ENCODE measurements at regions not wholly inside any gene's neighbourhood (a gene's known extent, or its start where the extent isn't known, plus 50 kb on each side); places are given as distances from the start of the nearest gene placed in this dataset.

DNA sequence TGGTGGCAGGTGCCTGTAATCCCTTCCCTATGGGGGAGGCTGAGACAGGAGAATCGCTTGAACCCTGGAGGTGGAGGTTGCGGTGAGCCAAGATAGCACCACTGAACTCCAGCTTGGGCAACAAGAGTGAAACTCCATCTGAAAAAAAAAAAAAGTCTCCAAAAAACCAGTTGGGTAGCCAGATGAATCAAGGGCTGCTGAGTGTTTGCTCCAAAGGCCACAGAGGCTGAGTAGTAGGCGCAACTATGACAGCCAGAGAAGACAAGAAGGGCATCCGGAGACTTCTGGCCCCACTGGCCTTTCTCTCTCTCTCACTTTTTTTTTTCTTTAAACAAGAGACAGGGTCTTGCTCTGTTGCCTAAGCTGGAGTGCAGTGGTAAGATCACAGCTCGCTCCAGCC is 131.8 kb downstream of the SMAD6 start:
- no peaks in the 10 kb centered on the region for H3K36me3 Mint-ChIP-seq
- peaks cover 50% of the 10 kb centered on the region for H3K4me1 Mint-ChIP-seq
- DNase-seq (ENCODE audit: low spot score) (no peak), ATAC-seq (no peak)
- H3K27ac Mint-ChIP-seq, result no peak overlapping the region
- peaks cover 16% of the 10 kb centered on the region for H3K27me3 Mint-ChIP-seq (ENCODE audit: low read depth)
- H3K4me3 Mint-ChIP-seq, result no peak overlapping the region
- POLR2A ChIA-PET, result no interaction called here
- CTCF ChIA-PET, result interaction anchor here (1.8 to 4.0 kb wide), 4 partner anchors 11 to 127 kb away, joined by 8 to 18 read pairs (median 10); no protein-coding TSS in a partner anchor
- TF ChIP-seq IRF2 (CRISPR knock-in tag; IDR thresholded peaks at IDR 0.05; ENCODE audit: borderline replicate concordance, low read depth), result no peak
- TF ChIP-seq NR1H2 (CRISPR knock-in tag; IDR thresholded peaks at IDR 0.05), result no peak
- no peak for TF ChIP-seq GRHL2 (CRISPR knock-in tag; IDR thresholded peaks at IDR 0.05; ENCODE audit: insufficient replicate concordance, severe bottlenecking)
- no peak for TF ChIP-seq TEAD4 (CRISPR knock-in tag; IDR thresholded peaks at IDR 0.05)
- TF ChIP-seq NFATC4 (CRISPR knock-in tag; IDR thresholded peaks at IDR 0.05), result no peak
- TF ChIP-seq ZNF263 (CRISPR knock-in tag; IDR thresholded peaks at IDR 0.05; ENCODE audit: low read depth), result no peak
- TF ChIP-seq, protein P1, sequence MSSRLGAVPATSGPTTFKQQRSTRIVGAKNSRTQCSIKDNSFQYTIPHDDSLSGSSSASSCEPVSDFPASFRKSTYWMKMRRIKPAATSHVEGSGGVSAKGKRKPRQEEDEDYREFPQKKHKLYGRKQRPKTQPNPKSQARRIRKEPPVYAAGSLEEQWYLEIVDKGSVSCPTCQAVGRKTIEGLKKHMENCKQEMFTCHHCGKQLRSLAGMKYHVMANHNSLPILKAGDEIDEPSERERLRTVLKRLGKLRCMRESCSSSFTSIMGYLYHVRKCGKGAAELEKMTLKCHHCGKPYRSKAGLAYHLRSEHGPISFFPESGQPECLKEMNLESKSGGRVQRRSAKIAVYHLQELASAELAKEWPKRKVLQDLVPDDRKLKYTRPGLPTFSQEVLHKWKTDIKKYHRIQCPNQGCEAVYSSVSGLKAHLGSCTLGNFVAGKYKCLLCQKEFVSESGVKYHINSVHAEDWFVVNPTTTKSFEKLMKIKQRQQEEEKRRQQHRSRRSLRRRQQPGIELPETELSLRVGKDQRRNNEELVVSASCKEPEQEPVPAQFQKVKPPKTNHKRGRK (CRISPR knock-in tag; IDR thresholded peaks at IDR 0.05; ENCODE audit: borderline replicate concordance), result no peak
- TF ChIP-seq, protein P2, sequence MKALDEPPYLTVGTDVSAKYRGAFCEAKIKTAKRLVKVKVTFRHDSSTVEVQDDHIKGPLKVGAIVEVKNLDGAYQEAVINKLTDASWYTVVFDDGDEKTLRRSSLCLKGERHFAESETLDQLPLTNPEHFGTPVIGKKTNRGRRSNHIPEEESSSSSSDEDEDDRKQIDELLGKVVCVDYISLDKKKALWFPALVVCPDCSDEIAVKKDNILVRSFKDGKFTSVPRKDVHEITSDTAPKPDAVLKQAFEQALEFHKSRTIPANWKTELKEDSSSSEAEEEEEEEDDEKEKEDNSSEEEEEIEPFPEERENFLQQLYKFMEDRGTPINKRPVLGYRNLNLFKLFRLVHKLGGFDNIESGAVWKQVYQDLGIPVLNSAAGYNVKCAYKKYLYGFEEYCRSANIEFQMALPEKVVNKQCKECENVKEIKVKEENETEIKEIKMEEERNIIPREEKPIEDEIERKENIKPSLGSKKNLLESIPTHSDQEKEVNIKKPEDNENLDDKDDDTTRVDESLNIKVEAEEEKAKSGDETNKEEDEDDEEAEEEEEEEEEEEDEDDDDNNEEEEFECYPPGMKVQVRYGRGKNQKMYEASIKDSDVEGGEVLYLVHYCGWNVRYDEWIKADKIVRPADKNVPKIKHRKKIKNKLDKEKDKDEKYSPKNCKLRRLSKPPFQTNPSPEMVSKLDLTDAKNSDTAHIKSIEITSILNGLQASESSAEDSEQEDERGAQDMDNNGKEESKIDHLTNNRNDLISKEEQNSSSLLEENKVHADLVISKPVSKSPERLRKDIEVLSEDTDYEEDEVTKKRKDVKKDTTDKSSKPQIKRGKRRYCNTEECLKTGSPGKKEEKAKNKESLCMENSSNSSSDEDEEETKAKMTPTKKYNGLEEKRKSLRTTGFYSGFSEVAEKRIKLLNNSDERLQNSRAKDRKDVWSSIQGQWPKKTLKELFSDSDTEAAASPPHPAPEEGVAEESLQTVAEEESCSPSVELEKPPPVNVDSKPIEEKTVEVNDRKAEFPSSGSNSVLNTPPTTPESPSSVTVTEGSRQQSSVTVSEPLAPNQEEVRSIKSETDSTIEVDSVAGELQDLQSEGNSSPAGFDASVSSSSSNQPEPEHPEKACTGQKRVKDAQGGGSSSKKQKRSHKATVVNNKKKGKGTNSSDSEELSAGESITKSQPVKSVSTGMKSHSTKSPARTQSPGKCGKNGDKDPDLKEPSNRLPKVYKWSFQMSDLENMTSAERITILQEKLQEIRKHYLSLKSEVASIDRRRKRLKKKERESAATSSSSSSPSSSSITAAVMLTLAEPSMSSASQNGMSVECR (CRISPR knock-in tag; IDR thresholded peaks at IDR 0.05; ENCODE audit: borderline replicate concordance), result no peak
- no peak for TF ChIP-seq ATF1 (CRISPR knock-in tag; IDR thresholded peaks at IDR 0.05)
- no peak for TF ChIP-seq KAT7 (CRISPR knock-in tag; IDR thresholded peaks at IDR 0.05; ENCODE audit: borderline replicate concordance)
- no peak for TF ChIP-seq CREB1 (CRISPR knock-in tag; IDR thresholded peaks at IDR 0.05)
- TF ChIP-seq, protein P3, sequence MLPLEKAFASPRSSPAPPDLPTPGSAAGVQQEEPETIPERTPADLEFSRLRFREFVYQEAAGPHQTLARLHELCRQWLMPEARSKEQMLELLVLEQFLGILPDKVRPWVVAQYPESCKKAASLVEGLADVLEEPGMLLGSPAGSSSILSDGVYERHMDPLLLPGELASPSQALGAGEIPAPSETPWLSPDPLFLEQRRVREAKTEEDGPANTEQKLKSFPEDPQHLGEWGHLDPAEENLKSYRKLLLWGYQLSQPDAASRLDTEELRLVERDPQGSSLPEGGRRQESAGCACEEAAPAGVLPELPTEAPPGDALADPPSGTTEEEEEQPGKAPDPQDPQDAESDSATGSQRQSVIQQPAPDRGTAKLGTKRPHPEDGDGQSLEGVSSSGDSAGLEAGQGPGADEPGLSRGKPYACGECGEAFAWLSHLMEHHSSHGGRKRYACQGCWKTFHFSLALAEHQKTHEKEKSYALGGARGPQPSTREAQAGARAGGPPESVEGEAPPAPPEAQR (CRISPR knock-in tag; IDR thresholded peaks at IDR 0.05), result no peak
- TF ChIP-seq FOXK1 (CRISPR knock-in tag; IDR thresholded peaks at IDR 0.05), result no peak
- TF ChIP-seq MXD4 (CRISPR knock-in tag; IDR thresholded peaks at IDR 0.05; ENCODE audit: borderline replicate concordance), result no peak
- TF ChIP-seq, protein P4, sequence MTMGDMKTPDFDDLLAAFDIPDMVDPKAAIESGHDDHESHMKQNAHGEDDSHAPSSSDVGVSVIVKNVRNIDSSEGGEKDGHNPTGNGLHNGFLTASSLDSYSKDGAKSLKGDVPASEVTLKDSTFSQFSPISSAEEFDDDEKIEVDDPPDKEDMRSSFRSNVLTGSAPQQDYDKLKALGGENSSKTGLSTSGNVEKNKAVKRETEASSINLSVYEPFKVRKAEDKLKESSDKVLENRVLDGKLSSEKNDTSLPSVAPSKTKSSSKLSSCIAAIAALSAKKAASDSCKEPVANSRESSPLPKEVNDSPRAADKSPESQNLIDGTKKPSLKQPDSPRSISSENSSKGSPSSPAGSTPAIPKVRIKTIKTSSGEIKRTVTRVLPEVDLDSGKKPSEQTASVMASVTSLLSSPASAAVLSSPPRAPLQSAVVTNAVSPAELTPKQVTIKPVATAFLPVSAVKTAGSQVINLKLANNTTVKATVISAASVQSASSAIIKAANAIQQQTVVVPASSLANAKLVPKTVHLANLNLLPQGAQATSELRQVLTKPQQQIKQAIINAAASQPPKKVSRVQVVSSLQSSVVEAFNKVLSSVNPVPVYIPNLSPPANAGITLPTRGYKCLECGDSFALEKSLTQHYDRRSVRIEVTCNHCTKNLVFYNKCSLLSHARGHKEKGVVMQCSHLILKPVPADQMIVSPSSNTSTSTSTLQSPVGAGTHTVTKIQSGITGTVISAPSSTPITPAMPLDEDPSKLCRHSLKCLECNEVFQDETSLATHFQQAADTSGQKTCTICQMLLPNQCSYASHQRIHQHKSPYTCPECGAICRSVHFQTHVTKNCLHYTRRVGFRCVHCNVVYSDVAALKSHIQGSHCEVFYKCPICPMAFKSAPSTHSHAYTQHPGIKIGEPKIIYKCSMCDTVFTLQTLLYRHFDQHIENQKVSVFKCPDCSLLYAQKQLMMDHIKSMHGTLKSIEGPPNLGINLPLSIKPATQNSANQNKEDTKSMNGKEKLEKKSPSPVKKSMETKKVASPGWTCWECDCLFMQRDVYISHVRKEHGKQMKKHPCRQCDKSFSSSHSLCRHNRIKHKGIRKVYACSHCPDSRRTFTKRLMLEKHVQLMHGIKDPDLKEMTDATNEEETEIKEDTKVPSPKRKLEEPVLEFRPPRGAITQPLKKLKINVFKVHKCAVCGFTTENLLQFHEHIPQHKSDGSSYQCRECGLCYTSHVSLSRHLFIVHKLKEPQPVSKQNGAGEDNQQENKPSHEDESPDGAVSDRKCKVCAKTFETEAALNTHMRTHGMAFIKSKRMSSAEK (CRISPR knock-in tag; IDR thresholded peaks at IDR 0.05; ENCODE audit: borderline replicate concordance), result no peak
- TF ChIP-seq ZNF396 (CRISPR knock-in tag; IDR thresholded peaks at IDR 0.05; ENCODE audit: borderline replicate concordance), result no peak
- TF ChIP-seq SP1 (CRISPR knock-in tag; conservative IDR thresholded peaks at IDR 0.05), result no peak
- TF ChIP-seq TEAD1 (CRISPR knock-in tag; IDR thresholded peaks at IDR 0.05), result no peak
- TF ChIP-seq ZNF138 (CRISPR knock-in tag; conservative IDR thresholded peaks at IDR 0.05), result no peak
- TF ChIP-seq ETV6 (CRISPR knock-in tag; IDR thresholded peaks at IDR 0.05), result no peak
- H3K9me3 Mint-ChIP-seq, result peaks cover 6% of the 10 kb centered on the region; the same call in 1 of the 2 replicates
